Tibial nerve (tissue), 4 donors: ENCODE measurements at regions not wholly inside any gene's neighbourhood (a gene's known extent, or its start where the extent isn't known, plus 50 kb on each side); places are given as distances from the start of the nearest gene placed in this dataset.

Source experiments
- CTCF ChIP-seq, 5 experiments: fragments of 200-600 bp in 3 of 5; fragments of 450-650 bp in 2 of 5; sonication (generic) in 3 of 5; IDR thresholded peaks; one replicate each; pipeline ENCODE4 v1.5.1; 2016 to 2019; ENCODE audit warnings: antibody characterized with exemption in 5 of 5, mild to moderate bottlenecking in 3 of 5, moderate library complexity in 2 of 5
- EP300 ChIP-seq, 2 donors: sonication (generic); formaldehyde crosslinking; IDR thresholded peaks; one replicate each; pipeline ENCODE4 v1.6.1; 2017; ENCODE audit warnings: antibody characterized with exemption in 2 of 2, mild to moderate bottlenecking in 1 of 2

- no peak for TF ChIP-seq EP300 (IDR thresholded peaks at IDR 0.05)
- no peak for TF ChIP-seq CTCF (IDR thresholded peaks at IDR 0.05)
Measured at GRCh38 chr9:81032030-81032572, 657.2 kb downstream of the TLE1 start.
